ENCODE measurements at regions not wholly inside any gene's neighbourhood (a gene's known extent, or its start where the extent isn't known, plus 50 kb on each side); places are given as distances from the start of the nearest gene placed in this dataset.
"Not testable (repeated sequence)": the region's sequence is repeated elsewhere in the genome, so short reads cannot be mapped to it uniquely, and the experiment has no call there.

DNA sequence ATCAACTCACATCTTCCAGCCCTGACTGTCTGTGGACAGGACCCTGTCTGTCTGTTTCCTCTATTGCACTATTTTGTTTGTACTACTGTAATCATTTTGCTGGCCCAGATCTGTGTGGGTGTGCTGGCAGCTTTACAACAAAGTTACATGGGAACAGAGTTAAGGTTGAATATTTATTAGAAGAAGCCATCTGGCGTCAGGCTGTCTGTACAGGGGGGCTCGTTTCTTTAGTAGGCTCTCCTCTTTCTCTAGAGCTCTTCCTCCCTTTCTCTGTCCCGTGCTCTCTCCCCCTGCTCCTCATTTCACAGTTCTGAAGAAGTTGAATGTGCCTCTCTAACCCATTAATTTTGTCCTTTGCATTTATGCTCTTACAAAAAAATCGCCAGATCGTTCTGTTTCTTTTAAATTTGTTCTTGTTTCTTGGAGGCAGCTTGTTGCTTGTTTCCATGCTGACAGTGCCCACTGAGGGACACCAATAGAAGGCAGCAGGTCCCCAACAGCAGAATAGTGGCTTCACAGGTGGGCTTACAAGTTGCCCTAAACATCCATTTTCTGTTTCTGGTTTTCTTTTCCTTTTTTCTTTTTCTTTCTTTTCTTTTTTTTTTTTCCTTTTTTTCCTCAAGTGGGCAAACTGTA, 315.2 kb upstream of the ZEB2 start:
- peak; percentile 35 for DNase-seq

DNA sequence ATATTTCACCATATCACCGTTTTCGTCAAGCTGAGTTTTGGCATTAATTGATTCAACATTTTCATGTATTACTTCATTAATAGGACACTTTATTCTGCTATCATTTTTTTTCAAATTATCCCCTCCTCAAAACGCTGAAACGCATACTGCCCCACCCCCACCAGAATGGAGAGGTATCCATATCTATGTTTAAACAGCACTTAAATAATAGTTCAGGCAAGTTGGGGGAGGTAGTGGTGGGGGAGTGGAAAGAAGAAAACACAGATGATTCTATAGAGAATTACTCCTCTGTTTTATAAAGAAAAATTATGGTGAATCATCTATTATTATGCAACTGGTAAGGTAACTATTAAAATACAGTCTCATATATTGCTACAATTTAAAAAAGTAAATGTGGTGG, 314.4 kb upstream of the ZEB2 start:
- no peak for DNase-seq

DNA sequence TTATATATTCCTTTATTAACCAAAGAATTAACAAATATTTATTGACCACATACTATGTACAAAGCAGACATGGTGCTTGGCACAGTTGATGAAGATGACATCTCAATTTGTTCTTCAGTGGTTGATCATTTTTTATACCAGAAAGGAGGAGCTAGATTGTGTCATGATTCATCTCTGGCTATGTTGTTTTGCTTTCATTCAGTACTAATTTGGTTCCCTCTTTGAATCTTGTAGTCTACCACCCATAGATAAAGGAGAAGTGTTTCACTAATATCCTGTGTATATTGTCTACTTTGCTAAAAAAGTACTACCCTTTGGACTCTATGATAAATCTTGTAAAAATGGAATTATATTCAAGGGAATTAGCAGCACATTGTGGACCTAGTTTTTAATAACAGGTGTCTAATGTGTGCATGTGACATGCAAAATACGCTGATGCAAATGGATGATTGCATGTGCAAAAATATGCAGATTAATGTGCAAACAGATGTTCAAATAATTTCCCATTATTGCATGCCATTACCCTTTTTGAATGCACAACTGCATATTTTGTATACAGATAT, 313.2 kb upstream of the ZEB2 start:
- DNase-seq: no peak

DNA sequence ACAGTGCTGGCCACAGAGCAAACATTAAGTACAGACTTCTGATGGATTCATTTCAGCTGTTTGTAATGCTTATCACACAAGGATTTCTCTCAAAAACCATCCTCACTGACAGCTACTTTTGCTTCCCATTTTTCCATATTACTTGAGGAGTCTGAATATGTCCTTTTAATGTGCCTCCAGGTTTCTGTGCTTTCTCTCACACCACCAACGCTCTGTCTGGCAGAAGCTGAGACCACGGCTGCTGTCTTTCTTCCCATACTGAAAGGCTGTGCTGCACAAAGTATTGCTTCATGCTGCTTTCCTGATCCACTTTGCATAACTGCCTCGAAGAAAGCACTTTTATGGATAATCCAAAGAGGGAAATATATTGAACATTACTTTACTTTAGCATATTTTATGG, 312.1 kb upstream of the ZEB2 start:
- no peak for DNase-seq

DNA sequence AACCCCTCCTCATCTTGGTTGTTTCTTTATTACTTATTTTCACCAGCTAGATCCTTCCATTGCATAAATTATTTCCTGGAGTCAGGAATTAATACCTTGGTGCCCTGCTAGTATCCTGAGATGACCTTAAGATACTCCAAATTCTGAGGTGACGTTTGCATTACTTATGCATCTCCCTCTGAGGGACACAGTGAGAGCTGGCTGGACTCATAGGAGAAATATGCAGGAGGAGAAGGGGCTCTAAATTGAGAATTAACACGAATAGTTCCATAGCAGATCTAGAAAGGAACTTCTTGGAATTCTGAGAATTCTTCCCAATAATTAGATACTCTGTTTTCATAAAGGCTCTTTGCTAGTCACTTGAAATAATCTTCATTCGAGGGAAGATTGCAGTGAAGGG, 310.6 kb upstream of the ZEB2 start:
- no peak for DNase-seq

DNA sequence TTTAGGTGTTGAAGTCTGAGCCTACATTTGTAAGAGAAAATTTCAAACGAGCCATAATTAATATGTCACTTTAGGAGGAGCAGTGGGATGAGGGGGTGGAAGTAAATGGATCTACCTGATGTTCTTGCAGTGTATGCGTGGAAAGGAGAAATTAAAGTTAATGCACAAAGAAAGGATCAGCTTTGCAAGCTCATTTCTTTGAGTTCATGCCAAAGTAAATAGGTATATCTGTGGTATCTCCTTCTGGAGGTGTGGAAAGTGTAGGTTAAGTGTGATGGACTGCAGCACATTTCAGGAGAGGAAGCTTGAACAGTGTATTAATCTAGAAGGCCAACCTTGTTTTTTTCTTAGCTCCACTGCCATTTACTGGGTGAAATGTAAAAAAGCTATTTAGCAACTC, 307.5 kb upstream of the ZEB2 start:
- no peak for DNase-seq

DNA sequence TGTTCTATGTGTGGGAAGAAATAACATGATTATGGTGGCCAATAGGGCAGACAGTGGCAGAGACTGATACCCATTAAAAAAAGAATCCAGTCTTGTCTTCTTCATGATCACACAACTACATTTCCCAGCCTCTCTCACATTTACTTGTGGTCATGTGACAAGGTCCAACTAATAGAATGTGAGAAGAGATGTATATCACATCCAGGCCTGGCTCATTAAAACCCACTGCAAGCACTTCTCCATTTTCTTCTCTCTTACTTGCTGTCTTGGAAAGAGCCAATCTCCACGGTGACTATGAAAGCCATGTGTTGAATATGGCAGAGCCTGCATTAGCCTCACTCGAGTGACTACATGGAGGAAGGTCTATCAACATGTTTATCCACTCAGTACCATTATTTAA, 306.2 kb upstream of the ZEB2 start:
- DNase-seq: no peak

DNA sequence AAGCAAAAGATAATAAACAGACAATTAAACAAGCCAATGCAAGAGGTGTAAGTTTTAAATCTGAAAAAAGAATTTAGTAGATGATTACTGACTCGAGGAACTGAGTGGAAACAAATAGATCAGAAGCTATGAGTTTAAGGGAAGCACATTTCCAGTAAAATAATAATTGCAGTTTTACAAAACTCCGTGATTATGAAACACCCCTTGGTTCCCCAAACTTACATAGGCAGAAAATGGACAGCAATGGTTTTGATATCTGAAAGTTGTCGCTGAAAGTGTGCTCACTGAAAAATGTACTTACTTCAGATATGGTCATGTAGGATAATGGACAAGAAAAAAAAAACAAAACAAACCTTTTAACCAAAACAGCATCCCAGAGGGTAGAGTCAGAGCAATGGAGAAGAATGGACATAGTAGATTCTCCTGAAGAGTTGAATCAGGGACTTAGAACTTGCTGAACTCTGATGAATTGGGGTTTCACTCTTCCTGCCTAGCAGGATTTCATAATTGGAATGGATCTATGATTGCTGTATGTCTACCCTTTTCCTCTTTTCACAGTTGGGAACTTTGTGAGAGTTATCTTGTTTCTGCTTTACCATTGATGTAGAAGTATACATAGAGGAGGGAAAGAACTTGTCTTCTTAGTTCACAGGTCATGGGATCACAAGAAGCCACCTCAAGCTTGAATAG, 305.6 kb upstream of the ZEB2 start:
- no peak for DNase-seq

DNA sequence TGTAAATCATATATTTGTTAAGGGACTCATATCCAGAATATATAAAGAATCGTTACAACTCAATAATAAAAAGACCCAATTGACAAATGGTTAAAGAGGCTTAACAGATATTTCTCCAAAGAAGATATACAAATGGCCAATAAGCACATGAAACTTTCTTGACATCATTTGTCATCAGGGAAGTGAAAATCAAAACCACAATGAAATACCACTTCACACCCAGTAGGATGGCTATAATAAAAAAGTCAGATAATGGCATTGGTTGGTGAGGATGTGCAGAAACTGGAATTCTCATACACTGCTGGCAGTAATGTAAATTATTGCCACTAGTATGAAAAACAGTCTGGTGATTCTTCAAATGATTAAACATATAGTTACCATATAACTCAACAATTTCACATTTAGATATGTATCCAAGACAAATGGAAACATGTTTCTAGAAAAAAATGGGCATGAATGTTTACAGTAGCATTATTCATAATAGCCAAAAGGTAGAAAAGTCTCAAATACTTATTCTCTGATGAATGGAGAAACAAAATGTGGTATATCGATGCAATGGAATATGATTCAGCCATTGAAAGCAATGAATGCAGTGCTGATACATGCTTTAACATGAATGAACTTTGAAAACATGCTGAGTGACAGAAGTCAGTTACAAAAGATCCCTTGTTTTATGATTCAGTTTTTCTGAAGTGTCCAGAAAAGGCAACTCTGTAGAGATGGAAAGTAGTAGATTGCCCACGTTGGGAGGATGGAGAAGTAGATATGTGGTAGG, 304.6 kb upstream of the ZEB2 start:
- DNase-seq: no peak

DNA sequence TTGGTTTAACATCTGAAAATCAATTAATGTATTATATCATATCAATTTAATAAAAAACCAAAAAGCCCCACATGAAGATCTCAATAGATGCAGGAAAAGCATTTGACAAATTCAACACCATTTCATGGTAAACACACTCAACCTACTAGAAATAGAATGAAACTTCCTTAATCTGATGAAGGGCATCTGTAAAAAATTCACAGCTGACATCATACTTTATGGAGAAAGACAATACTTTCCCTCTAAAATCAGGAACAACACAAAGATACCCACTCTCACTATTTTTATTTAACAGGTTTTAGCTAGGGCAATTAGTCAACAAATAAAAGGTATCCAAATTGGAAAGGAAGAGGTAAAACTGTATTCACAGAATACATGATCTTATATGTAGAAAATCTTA, 303.0 kb upstream of the ZEB2 start:
- no peak for DNase-seq

DNA sequence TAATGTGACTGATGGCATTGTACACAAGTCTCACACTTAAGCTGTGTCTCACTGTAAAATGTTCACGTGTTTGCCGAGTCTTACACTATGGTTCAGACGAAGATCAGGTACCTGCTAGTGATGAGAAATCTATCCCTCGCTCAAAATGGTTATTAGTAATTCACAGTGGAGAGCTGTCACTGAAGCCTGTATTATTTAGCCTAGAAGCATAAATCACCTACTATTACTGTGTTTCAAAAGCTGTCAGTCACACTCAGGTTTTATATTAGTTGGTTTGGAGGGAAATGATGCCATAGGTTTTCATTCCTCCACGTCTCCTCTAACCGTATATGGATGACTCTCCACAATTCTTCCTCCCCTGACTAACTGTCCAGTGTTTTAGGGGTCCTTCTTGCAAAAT, 292.4 kb upstream of the ZEB2 start:
- DNase-seq: no peak

DNA sequence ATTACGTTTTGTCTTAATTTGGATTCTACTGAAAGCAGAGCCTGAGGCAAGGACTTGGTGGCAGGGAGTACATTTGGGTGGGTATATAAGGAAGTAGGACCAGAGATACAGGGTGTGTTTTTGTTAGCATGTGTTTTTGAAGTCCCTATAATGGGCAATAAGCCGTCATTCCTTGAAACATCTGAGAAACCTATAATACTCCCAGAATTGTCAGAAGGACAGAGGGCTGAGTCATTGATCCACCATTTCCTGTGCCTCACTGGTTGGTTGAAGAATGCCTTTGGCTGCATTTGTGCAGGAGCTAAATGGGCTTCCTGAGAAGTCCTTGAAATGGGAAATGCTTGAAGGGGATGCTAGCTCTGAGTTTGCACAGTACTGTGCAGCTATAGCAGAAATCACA, 281.8 kb upstream of the ZEB2 start:
- no peak for DNase-seq

DNA sequence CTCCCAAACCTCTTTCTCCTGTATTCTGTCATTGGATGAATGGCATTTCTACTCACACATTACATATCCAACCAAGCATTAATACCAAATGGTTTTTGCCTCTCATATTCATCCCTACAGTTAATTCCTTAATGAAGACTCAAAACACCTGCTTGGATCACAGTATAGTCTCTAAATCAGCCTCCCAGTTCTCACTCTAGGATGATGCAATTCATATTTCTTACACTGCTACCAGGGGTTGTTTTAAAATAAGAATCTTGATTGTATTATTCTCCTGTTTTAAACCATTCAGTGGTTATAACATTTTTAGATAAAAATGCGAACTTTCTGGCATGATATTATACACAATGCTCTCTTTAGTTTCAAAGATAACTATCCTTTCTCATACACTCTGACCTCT, 281.4 kb upstream of the ZEB2 start:
- no peak for DNase-seq

DNA sequence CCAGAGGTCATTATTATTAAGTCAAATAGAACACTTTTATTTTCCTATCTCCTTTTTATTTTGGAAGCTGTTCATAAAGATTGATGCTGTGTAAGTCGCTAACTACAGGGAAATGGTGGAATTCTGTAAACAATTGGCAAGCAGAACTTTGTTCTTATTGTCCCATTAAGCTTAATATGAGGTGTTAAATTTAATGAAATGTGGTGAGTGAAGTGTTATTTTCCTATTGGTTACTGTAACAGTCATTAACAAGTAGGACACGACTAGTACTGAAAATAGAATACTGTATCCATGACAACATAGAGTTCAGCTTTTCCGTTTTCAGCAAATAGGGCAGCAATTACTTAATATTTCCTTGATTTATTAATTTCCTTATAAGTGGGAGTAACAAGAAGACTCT, 279.1 kb upstream of the ZEB2 start:
- DNase-seq: no peak

DNA sequence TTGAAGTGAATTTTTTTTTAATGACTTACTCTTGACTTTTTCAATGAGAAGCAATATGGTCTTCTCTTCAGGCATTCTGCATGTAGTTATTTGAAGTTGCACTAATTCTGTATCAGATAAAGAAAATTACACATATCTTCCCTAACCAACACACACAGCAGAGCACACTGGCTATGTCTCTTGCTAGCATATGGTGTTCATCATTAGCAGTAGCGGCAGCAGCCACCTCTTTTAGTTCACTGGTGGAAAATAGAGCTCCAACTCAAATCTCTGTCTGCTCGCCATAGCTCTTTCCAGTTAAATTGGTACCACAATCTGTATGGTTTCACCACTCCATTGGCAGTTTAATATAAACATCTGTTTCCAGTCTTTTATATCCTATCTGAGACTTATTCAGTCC, 278.1 kb upstream of the ZEB2 start:
- DNase-seq: no peak

DNA sequence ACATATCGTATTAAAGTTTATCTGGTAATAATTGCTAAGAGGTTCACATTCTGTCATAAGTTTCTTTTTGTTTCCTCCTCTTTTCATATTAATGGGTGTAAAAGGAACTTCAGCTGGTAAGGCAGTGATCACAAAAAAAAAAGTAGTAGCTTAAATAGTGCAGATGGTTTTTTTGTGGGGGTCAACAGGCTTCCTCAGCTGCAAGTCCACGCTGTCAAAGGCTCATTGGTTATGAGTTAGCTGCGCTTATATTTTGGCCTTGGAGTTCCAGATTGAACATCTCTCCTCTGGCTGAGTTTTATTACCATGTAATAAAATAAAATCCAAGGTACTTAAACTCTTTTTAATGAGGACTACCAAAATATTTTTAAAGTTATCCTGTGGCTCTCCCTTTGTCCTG, 277.0 kb upstream of the ZEB2 start:
- no peak for DNase-seq

DNA sequence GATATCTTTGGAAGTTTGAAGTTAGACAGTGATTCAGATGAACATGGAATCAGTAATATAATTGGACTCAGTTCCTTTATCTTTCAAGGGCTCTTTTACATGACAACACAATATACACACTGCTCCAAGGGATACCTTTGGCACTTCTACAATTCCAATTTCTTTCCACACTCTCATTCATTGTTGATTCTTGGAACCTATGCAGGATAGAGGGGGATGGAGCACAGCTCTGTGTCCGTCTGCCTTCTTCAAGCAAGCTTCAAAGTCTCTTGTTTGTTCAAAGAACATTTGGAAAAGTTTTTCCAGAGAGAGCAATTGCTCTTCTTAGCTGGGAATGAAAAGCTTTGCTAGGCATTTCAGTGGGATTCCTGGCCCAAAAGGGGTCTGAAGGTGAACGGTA, 276.2 kb upstream of the ZEB2 start:
- no peak for DNase-seq

DNA sequence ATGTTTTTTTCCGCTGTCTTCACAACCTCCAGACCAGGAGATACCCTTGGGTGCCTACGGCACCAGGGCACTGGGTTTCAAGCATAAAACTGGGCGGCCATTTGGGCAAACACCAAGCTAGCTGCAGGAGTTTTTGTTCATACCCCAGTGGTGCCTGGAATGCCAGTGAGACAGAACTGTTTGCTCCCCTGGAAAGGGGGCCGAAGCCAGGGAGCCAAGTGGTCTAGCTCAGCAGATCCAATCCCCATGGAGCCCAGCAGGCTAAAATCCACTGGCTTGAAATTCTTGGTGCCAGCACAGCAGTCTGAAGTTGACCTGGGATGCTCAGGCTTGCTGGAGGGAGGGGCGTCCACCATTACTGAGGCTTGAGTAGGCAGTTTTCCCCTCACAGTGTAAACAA, 265.3 kb upstream of the ZEB2 start:
- no peak for DNase-seq

DNA sequence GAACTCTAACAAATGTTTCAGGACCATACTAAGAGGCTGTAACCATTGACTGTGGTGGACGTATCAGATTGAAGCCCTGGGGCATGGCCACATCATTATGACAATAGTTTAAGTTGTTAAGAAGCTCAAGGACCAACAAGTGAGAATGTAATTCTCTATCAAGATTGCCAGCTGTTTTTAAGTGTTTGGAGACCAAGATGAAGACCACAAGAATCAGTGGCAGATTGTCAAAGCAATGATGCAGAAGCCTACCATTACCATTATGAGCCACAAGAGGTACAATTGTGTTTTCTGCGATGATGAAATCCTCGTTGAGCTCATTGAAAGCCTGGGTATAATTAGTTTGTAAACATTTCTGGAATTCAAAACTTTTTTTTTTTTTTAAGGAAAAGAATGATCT, 261.1 kb upstream of the ZEB2 start:
- DNase-seq: no peak

DNA sequence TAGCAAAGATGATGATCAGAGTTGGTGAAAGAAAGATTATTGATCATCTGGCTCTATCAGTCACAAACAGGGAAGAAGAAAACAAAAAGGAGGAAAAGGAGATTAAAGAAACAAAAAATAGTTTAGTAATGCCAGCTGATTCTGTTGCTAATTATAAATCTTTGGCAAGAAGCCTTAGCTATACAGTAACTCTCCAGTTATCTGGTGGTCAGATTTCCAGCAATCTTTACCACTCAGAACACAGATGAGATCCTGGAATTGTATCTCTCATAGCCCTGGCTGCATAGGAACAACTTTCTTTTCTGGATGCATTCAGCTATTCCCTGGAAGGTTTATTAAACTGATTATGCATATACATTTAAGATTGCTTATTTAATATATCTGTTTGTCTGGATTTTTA, 256.8 kb upstream of the ZEB2 start:
- DNase-seq: no peak

DNA sequence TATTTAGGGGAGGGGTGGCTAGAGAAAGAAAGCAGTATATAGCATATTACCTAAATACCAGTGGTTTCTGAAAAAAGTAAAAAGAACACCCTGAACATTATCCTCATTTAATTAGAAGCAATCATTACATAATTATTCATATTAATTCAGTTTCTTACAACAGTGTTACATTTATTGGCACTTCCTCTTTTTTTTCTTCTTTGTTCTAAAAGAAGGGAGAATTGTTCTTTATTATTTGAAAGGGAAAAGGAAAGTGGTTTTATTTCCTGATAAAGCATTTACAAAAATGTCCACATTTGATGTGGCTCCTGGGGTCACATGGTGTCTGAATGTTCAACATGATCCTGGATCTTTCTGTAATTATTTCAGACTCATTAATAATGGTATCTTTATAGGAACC, 254.9 kb upstream of the ZEB2 start:
- no peak for DNase-seq

DNA sequence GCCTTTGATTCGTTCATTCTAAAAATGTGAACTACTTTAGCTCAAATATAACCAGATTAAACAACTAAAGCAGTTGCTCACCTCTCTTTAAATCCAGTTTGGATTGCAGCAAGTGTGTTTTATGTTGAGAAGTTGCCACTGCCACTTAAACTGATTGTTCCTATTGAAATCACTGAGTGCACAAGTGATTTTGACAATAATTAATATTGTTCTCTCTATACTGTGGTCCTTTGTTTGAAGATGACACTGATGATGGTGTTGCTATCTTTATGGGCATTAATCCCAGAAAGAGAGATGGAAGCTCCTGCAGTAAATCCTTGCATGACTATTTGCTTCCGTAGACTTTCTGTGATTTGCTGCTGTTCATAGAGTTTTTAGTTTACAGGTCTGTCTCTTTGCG, 251.4 kb upstream of the ZEB2 start:
- DNase-seq: no peak

DNA sequence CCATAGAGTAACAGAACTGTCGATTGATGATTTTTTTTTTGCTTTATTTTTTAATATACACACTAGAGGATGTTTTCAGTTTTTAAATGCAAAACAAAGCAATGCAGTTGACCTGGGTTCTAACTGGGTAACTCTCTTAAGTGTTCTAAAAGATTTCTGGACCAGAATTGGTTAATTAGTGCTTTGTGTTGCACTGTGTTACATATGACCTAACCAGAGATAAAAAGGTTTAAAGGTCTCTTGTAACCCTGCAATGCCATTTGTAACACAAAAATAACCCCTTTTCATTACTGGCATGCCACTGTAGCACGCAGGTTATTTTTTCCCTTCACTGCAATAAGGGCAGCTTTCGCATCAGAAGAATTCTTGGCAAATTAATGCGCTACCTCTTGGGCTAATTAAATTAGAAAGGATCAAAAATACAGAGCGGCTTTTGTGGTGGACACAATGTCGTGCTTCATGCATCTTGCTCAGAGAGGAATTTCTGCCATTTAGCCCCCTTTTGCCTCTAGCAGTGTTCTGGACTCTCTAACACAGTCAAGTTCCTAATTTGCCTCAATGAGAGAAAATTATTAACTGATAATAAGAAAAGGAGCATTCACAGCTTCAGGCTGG, 250.8 kb upstream of the ZEB2 start:
- no peak for DNase-seq

DNA sequence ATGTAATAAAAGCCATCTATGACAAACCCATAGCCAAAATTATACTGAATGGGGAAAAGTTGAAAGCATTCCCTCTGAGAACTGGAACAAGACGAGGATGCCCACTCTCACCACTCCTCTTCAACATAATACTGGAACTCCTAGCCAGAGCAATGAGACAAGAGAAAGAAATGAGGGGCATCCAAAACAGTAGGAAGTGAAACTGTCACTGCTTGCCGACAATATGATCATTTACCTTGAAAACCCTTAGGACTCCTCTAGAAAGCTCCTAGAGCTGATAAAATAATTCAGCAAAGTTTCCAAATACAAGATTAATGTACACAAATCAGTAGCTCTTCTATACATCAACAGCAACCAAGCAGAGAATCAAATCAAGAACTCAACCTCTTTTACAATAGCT, 241.0 kb upstream of the ZEB2 start:
- DNase-seq: not testable (repeated sequence)
